OCI-LY7 (cell line): ENCODE measurements at regions not wholly inside any gene's neighbourhood (a gene's known extent, or its start where the extent isn't known, plus 50 kb on each side); places are given as distances from the start of the nearest gene placed in this dataset.

Experiments used
- CTCF ChIP-seq: fragments of 200-600 bp; sonication (generic); conservative IDR thresholded peaks from 2 replicates; pipeline ENCODE4 v1.5.1; 2014; ENCODE audit warnings: mild to moderate bottlenecking, antibody characterized with exemption, low read length, moderate library complexity, mixed read lengths
- EZH2phosphoT487 ChIP-seq: fragments of 200-600 bp; sonication (generic); IDR thresholded peaks from 2 replicates; pipeline ENCODE4 v1.6.1; 2018; ENCODE audit warnings: low read depth, borderline replicate concordance, mild to moderate bottlenecking, mixed run types, antibody characterized with exemption, low read length, moderate library complexity, mixed read lengths

GRCh38 chr15:61339516-61339915, 110.4 kb upstream of the RORA start:
- TF ChIP-seq CTCF (no peak), EZH2phosphoT487 (no peak)
